AG20443 (cell line): ENCODE measurements at regions not wholly inside any gene's neighbourhood (a gene's known extent, or its start where the extent isn't known, plus 50 kb on each side); places are given as distances from the start of the nearest gene placed in this dataset.

Experiments used
- DNase-seq: peaks from one replicate; pipeline ENCODE4 v3.0.0; 2012; ENCODE audit warnings: low spot score, mixed read lengths

DNA sequence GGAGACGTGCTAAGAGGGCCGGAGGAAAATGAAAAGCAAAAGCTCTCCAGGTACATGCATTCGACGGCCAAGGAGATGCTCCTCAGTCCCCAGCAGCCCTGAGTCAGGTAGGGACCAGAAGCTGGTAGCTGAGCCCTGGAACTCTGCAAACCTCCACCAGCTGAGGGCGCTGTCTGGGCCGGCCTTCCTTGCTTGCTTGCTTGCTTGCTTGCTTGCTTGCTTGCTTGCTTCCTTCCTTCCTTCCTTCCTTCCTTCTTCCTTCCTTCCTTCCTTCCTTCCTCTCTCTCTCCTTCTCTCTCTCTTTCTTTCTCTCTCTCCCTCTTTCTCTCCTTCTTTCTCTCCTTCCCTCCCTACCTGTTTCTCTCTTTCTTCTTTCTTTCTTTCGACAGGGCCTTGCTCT, 94.6 kb upstream of the RASGRF1 start:
- no peak for DNase-seq

- peak; percentile 75 for DNase-seq
Observed at GRCh38 chr15:79184465-79184892, 93.9 kb upstream of the RASGRF1 start.

DNA sequence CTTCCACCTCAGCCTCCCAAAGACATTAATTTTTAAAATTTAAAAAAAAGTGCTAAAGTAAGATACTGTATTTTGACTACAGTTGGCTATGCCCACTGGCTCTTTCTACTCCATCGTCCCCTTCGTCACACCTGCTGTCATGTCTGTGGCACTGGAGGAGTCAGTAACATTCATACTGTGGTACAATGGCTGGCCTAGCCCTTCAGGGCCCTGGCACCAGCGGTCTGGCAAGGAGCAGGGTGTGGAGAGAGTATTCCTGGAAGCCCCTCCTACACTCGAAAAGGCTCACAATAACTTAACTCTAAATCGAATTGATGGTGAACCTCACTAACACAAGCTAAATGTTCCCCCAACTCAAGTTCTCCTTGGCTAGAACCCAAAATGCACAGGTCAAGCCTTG, 89.7 kb upstream of the RASGRF1 start:
- no peak for DNase-seq

DNA sequence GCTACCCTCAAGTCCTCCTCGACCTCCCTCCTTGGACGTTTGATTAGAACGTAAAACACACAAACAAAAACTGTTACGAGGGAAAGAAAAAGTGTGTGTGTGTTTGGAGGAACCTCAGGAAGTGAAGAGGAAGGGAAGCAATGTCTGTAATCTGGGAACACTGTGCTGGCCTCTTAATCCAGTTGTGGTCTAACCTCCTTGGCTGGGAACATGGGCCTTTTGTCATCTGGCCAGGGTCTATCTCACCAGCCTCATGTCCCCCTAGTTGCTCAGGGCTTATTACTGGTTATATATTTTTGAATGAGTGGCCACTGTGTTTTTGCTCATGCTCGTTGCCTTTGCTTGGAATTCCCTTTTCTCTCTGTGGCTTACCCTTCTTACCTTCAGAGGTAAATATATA, 89.0 kb upstream of the RASGRF1 start:
- no peak for DNase-seq

DNA sequence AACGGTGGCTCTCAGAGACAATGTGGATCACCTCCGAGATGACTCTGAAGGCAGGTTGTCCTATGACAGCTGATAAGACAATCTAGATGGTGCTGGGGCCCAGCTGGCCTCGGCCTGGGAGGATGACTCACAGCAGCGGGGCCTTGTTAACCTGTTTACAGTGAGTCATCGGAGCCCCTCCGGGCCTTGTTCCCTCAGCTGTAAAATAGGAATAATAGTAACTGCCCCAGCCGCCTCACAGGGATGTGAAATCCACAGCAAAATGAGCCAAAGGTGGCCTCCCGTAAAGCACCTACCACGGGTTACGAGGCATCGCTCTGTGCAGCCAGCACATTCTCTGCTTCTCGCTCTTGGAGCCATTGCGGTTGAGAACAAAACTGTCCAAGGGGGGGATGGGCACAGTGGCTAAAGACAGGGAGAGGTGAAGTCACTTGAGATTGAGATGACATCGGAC, 88.6 kb upstream of the RASGRF1 start:
- DNase-seq = no peak

DNA sequence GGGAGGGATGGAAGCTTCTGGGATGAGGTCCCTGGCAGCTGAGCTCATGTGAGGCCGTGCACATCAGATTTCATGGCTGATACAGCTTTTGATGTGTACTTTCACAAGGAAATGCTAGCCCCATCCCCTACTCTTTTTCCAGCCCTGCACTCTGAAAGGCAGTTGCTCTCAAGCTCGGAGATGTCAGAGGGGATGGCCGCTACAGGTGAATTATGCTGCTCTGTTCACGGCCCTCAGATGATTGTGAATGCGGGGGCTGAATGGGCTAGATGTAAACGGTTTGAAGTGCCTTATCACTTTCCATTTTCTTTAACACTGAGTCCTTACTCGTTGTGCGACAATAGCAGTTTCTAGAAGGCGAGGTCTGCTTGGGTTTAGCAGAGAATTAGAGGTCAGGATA, 88.0 kb upstream of the RASGRF1 start:
- no peak for DNase-seq

- DNase-seq = no peak
Observed at GRCh38 chr15:79176151-79176550, 85.6 kb upstream of the RASGRF1 start.

DNA sequence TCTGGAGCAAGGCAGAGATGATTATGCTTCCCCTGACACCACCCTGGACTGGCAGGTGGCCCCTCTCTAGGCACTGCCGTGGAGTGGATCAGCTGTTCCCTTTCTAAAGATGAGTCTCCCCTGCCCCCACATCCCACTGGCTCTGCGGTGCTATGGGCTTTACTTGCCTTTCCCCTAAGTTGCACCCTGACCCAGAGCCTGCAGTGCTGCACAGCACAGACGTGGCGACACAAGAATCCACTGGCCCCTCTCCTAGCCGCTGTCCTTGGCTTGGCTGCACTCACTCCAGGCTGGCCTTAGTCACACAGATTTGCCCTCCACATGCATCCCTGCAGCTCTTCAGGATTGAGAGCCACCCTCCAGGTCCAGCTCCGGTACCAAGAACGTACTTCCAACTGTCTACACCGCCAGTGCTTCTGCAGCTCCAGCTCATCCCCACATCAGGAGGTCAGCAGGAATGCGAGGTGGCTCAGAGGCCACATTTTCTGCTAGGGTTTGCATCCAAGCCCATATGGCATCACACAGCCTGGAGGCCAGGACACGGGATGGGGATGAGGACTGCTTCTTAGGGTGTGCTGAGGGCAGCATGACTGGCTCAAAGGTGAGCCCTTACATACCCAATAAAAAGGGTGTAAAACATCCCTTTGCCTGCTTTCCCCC, 82.4 kb upstream of the RASGRF1 start:
- DNase-seq = no peak

DNA sequence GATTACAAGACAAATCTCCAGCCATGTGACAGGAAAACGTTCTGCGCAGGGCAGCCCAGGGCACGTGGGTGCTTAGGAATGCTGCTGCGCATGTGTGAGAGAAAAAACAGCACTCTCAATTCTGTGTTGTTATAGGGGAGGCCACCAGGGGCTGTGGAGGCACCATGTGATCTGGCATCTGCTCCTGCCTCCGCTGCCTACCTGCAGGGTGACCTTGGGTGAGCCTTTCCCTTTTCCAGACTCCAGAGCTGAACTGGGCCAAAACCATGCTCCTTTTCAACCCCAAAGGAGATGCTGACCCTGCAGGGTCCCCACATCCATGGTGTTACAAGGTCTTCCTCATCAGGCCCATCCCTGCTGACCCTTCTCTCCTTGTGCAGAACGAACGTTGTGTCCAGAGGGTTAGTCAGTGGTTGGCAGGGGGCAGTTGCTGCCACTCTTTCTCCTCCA, 81.5 kb upstream of the RASGRF1 start:
- DNase-seq = no peak

DNA sequence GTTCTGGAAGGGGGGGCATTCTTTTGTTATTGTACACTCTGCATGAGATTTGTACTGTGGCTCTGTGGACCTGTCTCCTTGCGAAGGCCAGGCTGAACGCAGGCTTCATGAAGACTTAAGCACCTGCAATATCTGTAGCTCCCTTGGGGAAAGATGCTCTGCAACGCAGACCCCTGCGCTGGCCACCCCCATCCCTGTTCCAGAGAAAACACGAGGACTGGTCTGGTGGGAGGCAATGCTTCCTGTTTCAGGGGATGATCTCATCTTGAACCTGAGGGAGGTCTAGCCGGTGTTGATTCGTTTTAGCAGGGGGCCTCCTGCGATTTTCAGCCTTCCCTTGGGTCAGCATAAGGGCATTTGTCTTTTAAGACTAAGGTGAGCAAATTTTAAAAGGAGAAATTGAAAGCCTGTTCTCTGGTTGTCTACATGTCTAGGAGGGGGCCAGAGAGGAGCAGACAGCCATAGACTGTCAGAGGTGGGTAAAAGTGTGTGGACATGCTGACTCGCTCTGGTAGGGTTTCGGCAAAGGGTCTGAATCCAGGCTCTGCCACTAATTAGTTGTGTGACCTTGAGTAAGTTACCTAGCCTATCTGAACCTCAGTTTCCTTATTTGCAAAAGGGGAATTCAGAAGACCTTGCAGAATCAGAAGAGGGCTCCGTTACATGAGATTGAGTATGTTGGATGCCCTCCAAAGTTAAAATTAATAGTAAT, 80.9 kb upstream of the RASGRF1 start:
- DNase-seq = no peak

- peak; percentile 79 for DNase-seq
Observed at GRCh38 chr15:79170256-79170664, 79.7 kb upstream of the RASGRF1 start.

GRCh38 chr15:79169526-79170133, 79.0 kb upstream of the RASGRF1 start:
- no peak for DNase-seq

DNA sequence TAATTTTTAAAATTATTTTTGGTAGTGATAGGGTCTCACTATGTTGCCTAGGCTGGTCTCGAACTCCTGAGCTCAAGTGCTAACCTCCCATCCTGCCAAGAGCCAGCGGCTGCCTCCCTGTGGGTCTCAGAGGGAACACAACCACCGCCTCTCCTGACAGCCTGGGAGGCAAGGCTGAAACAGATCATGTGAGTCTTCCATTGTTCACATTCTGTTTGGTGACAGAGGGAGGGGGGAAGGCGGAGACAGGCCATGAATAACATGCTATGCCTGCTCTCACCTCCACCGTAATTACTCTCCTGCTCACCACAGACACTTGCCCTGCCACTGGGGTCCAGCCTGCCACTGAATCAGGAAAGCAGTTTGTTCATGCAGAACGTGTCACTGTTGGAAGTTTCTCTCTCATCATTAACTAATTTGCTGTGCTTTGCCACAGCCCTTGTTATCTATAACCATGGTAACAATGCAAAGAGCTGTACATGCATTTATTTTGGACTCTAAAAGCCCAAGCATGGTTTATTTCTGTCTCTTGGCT, 78.4 kb upstream of the RASGRF1 start:
- DNase-seq = peak; percentile 38

GRCh38 chr15:79167776-79168175, 77.2 kb upstream of the RASGRF1 start:
- DNase-seq = no peak

- no peak for DNase-seq
Observed at GRCh38 chr15:79166311-79166955, 75.9 kb upstream of the RASGRF1 start.

DNA sequence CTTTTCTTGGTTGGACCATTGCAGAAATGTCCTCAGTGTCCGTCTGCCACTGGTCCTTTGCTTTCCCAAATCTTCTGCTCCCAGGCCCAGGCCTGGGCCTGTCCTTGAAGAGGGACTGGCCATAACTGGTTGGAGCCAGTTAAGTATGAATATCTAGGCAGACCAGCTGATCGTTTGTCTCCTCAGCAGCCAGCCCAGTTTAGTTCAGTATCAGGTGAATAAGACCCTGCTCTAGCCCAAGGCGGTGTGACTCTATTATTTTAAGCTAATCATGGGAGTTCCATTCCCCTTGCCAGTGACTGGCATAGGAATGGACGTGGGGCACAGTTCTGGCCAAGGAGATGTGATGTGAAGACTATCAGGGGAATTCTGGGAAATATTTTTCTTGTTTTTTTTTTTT, 73.9 kb upstream of the RASGRF1 start:
- DNase-seq = no peak

DNA sequence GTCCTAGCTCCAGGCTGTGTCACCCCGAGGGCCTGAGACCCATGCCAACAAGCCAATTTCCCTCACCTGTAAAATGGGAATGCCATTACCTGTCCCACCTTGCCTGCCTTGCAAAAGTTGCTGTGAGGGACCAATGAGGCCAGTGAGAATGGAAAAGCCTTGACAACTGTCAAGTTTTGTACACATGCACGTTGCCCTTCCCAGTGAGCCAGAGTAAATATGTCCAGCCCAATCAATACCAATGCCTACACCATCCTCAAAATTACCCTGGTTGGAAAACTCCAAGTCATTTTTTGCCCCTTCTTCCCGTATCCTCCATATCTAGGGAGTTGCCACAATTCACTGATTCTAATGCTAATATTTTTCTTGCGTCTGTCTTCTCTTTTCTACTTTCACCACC, 73.5 kb upstream of the RASGRF1 start:
- no peak for DNase-seq

DNA sequence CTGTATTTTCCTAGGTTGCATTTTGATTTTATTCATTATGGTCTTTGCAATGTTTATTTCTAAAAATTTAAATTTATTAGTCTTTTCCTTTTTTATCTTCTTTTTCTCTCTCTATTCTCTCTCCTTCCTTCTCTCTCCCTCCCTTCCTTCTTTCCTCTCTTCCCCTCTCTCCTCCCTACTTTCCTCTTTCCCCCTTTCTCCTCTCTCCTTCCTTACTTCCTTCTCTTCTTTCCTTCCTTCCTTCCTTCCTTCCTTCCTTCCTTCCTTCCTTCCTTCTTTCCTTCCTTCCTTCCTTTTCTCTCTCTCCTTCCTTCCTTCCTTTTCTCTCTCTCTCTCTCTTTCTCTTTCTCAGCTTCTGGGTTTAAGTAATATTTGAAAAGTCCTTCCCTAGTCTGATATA, 72.8 kb upstream of the RASGRF1 start:
- DNase-seq = no peak

DNA sequence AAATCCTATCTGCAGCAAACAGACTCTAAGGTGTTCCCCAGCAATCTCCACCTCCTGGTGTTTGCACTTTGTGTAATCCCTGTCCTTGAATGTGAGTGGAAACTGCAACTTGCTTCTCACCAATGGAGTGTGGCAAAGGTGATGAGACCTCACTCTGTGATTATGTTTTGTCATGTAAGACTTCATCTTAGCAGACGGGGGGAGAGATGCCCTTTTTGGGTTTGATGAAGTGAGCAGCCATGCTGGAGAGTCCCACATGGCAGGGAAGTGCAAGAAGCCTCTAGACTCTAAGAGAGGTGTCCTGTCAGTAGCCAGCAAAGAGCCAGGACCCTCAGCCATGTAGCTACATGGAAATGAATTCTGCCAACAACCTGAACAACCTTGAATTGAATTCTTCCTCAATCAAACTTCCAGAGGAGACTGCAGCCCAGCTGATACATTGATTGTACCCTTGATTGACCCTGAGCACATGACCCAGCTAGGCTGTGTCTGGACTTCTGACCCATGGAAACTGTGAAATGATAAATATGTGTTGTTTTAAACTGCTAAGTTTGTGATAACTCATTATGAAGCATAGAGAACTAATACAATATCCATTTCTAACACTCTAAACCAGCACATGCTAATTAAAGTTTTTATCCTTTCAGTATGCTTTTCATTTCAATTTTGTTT, 71.4 kb upstream of the RASGRF1 start:
- DNase-seq = no peak

DNA sequence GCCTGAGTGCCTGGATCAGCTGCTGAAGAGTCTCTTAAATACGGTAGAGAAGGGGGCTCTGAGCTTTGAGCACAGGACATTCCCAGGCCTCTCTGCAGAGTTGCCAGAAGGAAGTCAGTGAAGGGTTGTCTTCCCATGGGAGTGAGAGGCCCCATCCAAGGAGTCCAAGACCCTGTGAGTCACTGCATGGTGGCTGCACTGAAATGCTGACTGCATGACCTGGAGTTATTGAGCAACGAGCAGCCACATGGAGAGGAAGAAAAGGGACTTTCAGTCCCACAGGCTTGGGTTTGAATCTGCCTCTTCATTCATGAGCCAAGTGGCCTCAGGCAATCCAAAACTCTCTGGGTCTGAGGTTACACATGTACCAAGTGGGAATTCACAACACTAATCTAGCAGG, 69.6 kb upstream of the RASGRF1 start:
- peak; percentile 43 for DNase-seq

DNA sequence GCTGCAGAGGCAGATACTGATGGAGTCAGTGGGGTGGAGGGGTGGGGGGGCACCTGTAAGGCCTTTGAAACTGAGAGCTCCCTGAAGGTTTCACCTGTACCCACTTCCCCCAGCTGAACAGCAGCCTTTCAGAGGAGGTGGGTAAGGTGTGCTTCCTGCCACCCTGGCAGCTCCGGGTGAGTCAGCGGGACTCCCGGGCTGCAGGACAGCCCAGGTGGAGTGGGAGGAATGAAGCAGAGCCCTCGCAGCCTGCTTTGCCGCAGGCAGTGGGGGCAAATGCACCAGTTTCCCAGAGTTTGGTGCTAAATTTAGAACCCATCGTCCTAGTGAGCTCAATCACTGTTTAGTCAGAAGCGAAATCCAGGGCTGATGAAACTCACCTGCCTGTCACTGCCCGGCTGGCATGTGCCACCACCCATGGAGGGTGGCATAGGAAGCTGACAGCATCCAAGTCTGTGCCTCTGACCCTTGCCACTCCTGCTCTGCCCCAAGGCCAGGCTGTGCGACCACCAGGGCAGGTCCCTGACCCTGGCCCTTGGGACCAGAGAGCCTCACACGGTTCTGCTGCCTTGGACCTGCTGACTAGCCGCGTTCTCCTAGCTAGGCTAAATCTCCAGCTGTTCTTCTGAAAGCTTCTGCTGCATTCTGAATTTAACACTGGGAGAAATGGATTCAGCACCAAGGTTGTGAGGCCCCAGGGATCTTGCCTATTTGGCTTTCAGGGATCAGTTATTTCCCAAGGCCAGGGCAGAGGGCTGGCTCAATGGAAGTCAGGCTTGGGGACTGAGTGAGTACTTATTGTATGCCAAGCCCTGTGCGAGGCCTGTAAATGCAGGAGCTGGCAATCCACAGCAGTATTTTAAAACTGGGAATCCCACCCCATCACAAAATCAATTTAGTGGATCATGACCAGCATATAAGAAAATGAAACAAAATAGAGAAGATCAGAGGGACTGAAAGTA, 67.3 kb upstream of the RASGRF1 start:
- no peak for DNase-seq
